T1000 (cell line): ENCODE measurements at regions not wholly inside any gene's neighbourhood (a gene's known extent, or its start where the extent isn't known, plus 50 kb on each side); places are given as distances from the start of the nearest gene placed in this dataset.
"Not testable (repeated sequence)": the region's sequence is repeated elsewhere in the genome, so short reads cannot be mapped to it uniquely, and the experiment has no call there.

Source experiments
- DNase-seq: peaks from one replicate; lab custom pipeline; 2025; ENCODE audit warnings: mixed read lengths; lab: John Stamatoyannopoulos, UW

GRCh38 chr6:137655291-137655690 lies 161.1 kb upstream of the OLIG3 start:
- DNase-seq: no peak

- no peak for DNase-seq
Observed at GRCh38 chr6:137656735-137657134, 162.5 kb upstream of the OLIG3 start.

DNA sequence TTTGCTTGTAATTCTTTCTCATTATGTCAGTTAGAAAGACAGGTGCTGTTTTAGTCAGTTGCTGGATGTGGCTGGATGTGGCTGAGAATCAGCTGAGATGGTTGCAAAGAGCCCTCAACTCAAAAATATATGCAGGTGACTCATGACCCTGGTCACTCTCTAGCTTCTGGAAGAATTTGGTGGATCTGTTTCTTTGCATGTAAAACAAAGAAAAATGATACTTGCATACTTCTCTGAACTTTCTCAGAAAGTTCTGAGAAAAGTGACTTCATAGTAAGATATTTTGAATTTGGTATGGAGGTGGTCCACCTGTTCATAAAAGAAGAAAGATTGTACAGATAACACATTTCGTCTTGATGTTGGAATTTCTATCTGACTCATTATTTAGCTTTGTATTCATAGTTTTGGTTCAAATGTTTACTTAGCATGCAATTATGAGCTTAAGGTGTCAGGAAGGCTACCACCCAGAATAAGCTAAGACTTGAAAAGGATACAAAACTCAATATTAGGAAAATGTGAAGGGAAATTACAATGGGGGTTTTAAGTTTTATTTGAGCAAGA lies 163.2 kb upstream of the OLIG3 start:
- no peak for DNase-seq

DNA sequence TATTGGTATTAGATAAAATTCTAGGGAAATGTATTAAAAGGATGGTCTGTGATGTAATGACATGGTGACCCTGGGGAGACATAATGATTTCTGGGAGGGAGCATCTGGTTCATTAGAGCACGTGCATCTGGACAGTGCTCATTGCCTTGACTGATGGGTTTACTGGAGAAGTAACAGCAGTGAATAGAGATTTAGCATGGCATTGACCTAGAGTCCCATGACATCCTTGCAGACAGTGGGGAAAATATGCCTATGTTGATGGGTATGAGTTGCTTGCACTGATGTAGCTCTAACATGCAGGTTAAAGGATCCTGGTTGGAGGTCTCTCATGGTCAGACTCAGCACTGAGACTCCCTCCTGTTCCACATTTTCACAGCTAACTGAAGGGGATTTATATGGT lies 164.1 kb upstream of the OLIG3 start:
- DNase-seq: no peak

DNA sequence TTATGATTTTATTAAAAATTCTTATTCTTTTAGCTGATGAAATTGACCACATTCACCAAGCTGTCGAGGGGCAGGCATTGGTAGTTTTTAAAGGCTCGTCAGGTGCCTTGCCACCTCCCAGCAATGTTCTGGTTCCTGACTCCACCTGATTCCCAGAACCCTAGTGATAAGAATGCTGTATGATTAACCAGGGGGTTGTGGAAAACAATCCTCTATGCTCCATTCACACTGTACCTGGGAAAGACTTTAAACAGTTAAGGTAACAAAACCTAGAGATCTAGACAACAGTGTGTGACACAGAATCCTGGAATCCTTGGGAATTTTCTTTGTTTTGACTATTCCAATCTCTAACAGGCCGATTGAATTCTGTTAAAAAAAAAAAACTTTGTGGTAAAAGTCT lies 165.7 kb upstream of the OLIG3 start:
- DNase-seq: no peak

- no peak for DNase-seq
Observed at GRCh38 chr6:137660296-137660731, 166.1 kb upstream of the OLIG3 start.

DNA sequence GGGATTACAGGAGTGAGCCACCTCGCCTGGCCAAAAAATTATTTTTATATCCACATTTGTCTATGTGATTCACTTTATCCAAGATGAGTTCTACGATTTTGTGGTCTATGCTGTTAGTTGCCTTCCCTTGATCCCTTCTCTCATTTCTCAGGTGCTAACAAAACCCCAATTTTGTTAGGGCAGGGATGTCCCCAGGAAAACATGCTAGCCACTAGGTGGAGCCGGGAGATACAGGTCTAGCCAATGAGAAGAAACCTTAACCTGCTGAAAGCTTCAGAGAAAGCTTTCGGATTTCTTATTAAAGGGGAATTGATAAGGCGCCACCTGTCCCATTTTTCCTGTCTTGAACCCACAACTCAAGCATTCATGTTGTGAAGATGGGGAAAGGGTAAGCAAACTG lies 167.4 kb upstream of the OLIG3 start:
- no peak for DNase-seq

GRCh38 chr6:137664183-137664582 lies 170.0 kb upstream of the OLIG3 start:
- DNase-seq: no peak

DNA sequence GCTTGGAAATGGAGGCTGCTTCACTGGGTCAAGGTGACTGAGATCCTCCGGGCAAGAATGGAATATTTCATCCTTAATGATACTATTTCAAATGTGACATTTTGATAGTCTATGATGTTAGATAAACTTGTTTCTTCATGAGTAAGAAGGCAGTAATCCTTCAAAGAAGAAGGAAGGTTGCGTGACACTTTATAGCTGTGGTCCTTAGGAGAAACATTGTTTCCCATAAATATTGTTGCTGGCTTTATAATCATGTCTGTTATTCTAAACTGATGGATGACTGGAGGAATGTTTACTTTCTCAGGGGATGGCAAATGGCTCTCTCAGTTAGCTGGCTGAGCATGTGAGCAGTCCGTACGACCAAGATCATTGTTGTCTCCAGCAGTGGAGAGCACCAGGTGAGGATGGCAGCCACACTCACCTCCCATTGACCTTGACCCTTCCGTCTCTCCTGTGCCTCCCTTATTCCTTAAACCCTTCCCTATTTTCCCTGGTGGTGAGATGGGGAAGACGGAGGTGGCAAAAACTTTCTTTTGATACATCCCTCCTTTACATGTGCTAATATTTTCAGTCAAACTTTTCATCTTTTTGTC lies 171.2 kb upstream of the OLIG3 start:
- DNase-seq: no peak

DNA sequence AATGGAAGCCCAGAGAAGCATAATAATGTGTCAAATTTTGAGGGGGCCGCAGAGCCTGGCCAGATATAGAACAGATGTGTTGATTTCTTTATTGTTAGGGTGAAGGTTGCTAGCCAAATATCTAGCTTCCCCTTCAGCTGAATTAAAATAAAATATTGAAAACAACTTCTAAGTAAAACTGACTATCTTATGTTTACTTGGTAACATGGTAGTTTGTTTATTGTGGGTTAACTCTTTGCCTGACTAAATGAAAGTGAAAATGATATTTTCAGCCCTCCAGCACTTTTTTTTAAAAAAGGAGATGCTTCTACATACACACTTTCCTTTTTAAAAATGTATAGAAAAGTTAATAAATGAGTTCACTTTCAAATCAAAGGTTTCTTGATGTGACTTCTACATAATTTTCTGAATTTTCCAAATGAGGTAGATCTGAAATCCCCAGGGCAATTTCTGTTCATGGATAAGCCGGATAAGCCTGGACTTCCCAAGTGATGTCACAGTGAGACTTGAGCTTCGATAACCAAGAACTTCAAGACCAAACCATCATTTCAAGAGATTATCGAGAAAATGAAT lies 172.1 kb upstream of the OLIG3 start:
- DNase-seq: no peak

DNA sequence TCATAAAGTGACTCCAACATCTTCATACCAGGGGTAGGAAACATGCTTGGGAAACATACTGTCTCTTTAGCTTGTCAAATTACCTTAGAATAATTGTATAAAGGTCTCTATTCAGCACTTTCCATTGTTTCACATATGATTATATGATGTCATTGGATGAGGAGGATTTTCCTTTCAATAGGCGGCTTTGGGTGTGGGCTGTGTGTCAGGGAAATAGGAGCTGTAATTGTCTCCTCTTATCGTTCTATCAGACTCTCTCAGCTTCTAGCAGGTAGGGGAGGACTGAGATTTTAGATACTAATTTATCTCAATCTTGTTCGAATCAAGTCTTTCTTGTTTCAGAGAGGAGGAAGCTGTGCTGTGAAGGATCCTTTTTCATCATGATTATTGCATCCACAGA lies 179.4 kb upstream of the OLIG3 start:
- DNase-seq: no peak

DNA sequence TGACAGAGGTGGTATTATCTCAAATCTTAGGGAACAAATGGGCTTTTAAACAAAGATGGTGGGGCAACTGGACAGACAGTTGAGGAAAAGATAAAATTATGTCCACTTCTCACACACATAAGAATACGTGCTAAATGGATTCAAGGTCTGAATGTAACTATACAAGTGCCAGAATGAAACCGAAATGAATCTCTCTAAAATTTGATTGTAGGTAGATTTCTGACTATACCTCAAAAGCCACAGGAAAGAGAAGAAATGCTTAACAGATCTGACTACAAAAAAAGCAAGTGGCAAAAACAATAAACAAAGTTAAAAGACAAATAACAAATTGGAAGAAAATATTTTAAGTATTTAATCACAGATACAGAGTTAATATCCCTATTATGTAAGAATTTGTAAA lies 182.7 kb upstream of the OLIG3 start:
- no peak for DNase-seq

DNA sequence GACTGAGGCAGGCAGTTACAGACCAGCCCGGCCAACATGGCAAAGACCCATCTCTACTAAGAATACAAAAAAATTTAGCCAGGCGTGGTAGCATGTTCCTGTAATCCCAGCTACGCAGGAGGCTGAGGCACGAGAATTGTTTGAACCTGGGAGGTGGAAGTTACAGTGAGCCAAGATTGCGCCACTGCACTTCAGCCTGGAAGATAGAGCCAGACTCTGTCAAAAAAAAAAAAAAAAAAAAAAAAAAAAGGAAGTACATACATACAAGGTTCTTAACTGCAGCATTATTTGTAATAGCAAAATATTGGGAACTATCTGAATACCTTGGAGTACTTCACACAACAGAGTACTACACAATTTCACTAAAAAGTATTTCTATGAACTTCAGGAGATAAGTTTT lies 183.5 kb upstream of the OLIG3 start:
- no peak for DNase-seq

- DNase-seq: no peak
Observed at GRCh38 chr6:137678451-137678850, 184.3 kb upstream of the OLIG3 start.

GRCh38 chr6:137680705-137681346 lies 186.2 kb upstream of the TNFAIP3 start:
- DNase-seq: no peak

DNA sequence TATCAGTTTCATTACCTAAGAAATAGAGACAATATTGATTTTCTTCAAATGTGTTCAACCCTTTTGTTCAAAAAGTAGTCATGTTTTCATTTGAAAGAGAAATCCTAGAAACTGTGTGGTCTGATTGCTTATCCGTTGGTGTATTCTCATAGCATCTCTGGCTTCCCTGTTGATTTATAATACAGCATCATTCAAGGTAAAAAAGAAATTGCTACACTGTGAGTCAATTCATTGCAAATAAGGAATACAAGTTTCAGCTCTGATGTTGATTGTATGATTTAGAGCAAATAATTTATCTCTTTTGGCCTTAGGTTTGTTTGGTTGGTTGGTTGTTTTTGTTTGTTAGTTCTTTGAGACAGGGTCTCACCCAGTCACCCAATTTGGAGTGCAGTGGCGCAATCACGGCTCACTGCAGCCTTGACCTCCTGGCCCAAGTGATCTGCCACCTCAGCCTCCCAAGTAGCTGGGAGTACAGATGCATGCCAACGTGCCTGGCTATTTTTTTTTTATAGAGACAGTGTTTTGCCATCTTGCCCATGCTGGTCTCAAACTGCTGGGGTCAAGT lies 185.5 kb upstream of the TNFAIP3 start:
- DNase-seq: no peak

GRCh38 chr6:137682658-137683057 lies 184.4 kb upstream of the TNFAIP3 start:
- not testable (repeated sequence) for DNase-seq

- DNase-seq: no peak
Observed at GRCh38 chr6:137683916-137684315, 183.1 kb upstream of the TNFAIP3 start.

GRCh38 chr6:137685798-137686375 lies 181.2 kb upstream of the TNFAIP3 start:
- no peak for DNase-seq

GRCh38 chr6:137687818-137688217 lies 179.2 kb upstream of the TNFAIP3 start:
- DNase-seq: no peak

GRCh38 chr6:137688230-137688971 lies 178.7 kb upstream of the TNFAIP3 start:
- DNase-seq: no peak

GRCh38 chr6:137689377-137689776 lies 177.7 kb upstream of the TNFAIP3 start:
- no peak for DNase-seq
